Stimulated activated CD4-positive, alpha-beta T cell treated with anti-CD3 and anti-CD28 coated beads, TNF-alpha, amount 100 ng/mL, for 4 hours (primary cell): ENCODE measurements at regions not wholly inside any gene's neighbourhood (a gene's known extent, or its start where the extent isn't known, plus 50 kb on each side); places are given as distances from the start of the nearest gene placed in this dataset.

Experiments used
- DNase-seq, 3 experiments: peaks; one replicate each; pipeline ENCODE4 v3.0.0-alpha.2; 2020; ENCODE audit warnings: low read depth in 3 of 3

GRCh38 chr3:72327008-72327407 is 521.2 kb downstream of the SHQ1 start:
- no peak for DNase-seq

- no peak for DNase-seq
Measured at GRCh38 chr3:72324253-72324811, 523.9 kb downstream of the SHQ1 start.

- DNase-seq = no peak
Measured at GRCh38 chr3:72323773-72324172, 524.5 kb downstream of the SHQ1 start.

- DNase-seq = no peak
Measured at GRCh38 chr3:72322264-72322976, 525.8 kb downstream of the SHQ1 start.

GRCh38 chr3:72320955-72321303 is 527.3 kb downstream of the SHQ1 start:
- DNase-seq = no peak

GRCh38 chr3:72320095-72320954 is 527.9 kb downstream of the SHQ1 start:
- no peak for DNase-seq

GRCh38 chr3:72319194-72320094 is 528.8 kb downstream of the SHQ1 start:
- no peak for DNase-seq

- no peak for DNase-seq
Measured at GRCh38 chr3:72318504-72319193, 529.6 kb downstream of the SHQ1 start.

GRCh38 chr3:72317491-72317890 is 530.8 kb downstream of the SHQ1 start:
- DNase-seq = no peak

- DNase-seq = no peak
Measured at GRCh38 chr3:72316501-72317279, 531.6 kb downstream of the SHQ1 start.

GRCh38 chr3:72313308-72313707 is 528.4 kb upstream of the PROK2 start:
- no peak for DNase-seq

- no peak for DNase-seq
Measured at GRCh38 chr3:72312339-72312738, 527.4 kb upstream of the PROK2 start.

- DNase-seq = no peak
Measured at GRCh38 chr3:72311425-72311824, 526.5 kb upstream of the PROK2 start.

GRCh38 chr3:72310419-72311380 is 525.8 kb upstream of the PROK2 start:
- no peak for DNase-seq

- no peak for DNase-seq
Measured at GRCh38 chr3:72309661-72310418, 524.9 kb upstream of the PROK2 start.

- DNase-seq = no peak
Measured at GRCh38 chr3:72308641-72309040, 523.7 kb upstream of the PROK2 start.

- no peak for DNase-seq
Measured at GRCh38 chr3:72307438-72308115, 522.6 kb upstream of the PROK2 start.

- DNase-seq = no peak
Measured at GRCh38 chr3:72306800-72307341, 521.9 kb upstream of the PROK2 start.
